OCI-LY7 (cell line): ENCODE measurements at regions not wholly inside any gene's neighbourhood (a gene's known extent, or its start where the extent isn't known, plus 50 kb on each side); places are given as distances from the start of the nearest gene placed in this dataset.

Source experiments
- BruUV-seq: library from RNA; stranded (reverse); fragments of 400-500 nt; replicated peaks from 2 replicates; lab custom pipeline; 2021; lab: Mats Ljungman, UMichigan
- CTCF ChIA-PET: fragments of 300-600 bp; sonication (Branson Sonifier 250); formaldehyde crosslinking; loops from one replicate; lab custom pipeline; 2022; ENCODE audit warnings: antibody characterized with exemption; ENCODE audit not compliant: unreplicated experiment; lab: Charles Lee
- POLR2A ChIA-PET: fragments of 300-600 bp; sonication (Branson Sonifier 250); formaldehyde crosslinking; loops from one replicate; lab custom pipeline; 2022; ENCODE audit warnings: antibody characterized with exemption; lab: Charles Lee
- DNase-seq: peaks from one replicate; pipeline ENCODE4 v3.0.0-alpha.2; 2015; ENCODE audit warnings: low spot score
- H2AFZ ChIP-seq: fragments of 200-600 bp; sonication (generic), shearing (Covaris generic); 2 replicates; pipeline ENCODE4 v1.6.1; 2014; ENCODE audit warnings: mild to moderate bottlenecking, antibody characterized with exemption, low read length, moderate library complexity
- H3K27ac ChIP-seq: fragments of 200-600 bp; sonication (generic); 2 replicates; pipeline ENCODE4 v1.5.1; 2014; ENCODE audit warnings: mixed run types, low read depth, mild to moderate bottlenecking, moderate library complexity, low read length, inconsistent platforms; ENCODE audit not compliant: poor library complexity, severe bottlenecking
- H3K36me3 ChIP-seq: fragments of 200-600 bp; sonication (generic); 2 replicates; pipeline ENCODE4 v1.6.1; 2014; ENCODE audit warnings: mild to moderate bottlenecking, antibody characterized with exemption, low read length, moderate library complexity, mixed read lengths; ENCODE audit not compliant: insufficient read depth
- H3K4me1 ChIP-seq: fragments of 200-600 bp; sonication (generic); 2 replicates; pipeline ENCODE4 v1.5.1; 2014; ENCODE audit warnings: mild to moderate bottlenecking, low read length; ENCODE audit not compliant: insufficient read depth, poor library complexity, severe bottlenecking
- H3K4me2 ChIP-seq: fragments of 200-600 bp; sonication (generic); 2 replicates; pipeline ENCODE4 v1.6.1; 2014; ENCODE audit warnings: mild to moderate bottlenecking, low read length
- H3K4me3 ChIP-seq: fragments of 200-600 bp; sonication (generic); 2 replicates; pipeline ENCODE4 v1.5.1; 2014; ENCODE audit warnings: mild to moderate bottlenecking, low read depth, low read length; ENCODE audit not compliant: poor library complexity, severe bottlenecking
- H3K79me2 ChIP-seq: fragments of 200-600 bp; sonication (generic); 2 replicates; pipeline ENCODE4 v1.6.1; 2016; ENCODE audit warnings: low read depth, mild to moderate bottlenecking, low read length, moderate library complexity, mixed read lengths; ENCODE audit not compliant: insufficient read depth
- H3K9me2 ChIP-seq: fragments of 200-600 bp; sonication (generic); 2 replicates; pipeline ENCODE4 v1.6.1; 2016; ENCODE audit warnings: mild to moderate bottlenecking, low read length, mixed read lengths; ENCODE audit not compliant: insufficient read depth
- H3K9me3 ChIP-seq: fragments of 200-600 bp; sonication (generic); 2 replicates; pipeline ENCODE4 v1.6.1; 2014; ENCODE audit warnings: mild to moderate bottlenecking, mixed run types, low read length, mixed read lengths
- H4K20me1 ChIP-seq: fragments of 200-600 bp; sonication (generic); 2 replicates; pipeline ENCODE4 v1.6.1; 2014; ENCODE audit warnings: mild to moderate bottlenecking, antibody characterized with exemption, low read length, moderate library complexity, mixed read lengths; ENCODE audit not compliant: insufficient read depth
- EZH2phosphoT487 ChIP-seq: fragments of 200-600 bp; sonication (generic); IDR thresholded peaks from 2 replicates; pipeline ENCODE4 v1.6.1; 2018; ENCODE audit warnings: low read depth, borderline replicate concordance, mild to moderate bottlenecking, mixed run types, antibody characterized with exemption, low read length, moderate library complexity, mixed read lengths
- intact Hi-C: fragments of 100-400 bp; cut with micrococcal nuclease; formaldehyde crosslinking; loops from one replicate; pipeline ENCODE4 v1.10.0; 2022; ENCODE audit not compliant: unreplicated experiment
- TF ChIP-seq, protein P1 (sequence below): fragments of 200-600 bp; sonication (generic); conservative IDR thresholded peaks from 2 replicates; pipeline ENCODE4 v1.5.1; 2014; ENCODE audit warnings: mild to moderate bottlenecking, antibody characterized with exemption, low read length, moderate library complexity, mixed read lengths

DNA sequence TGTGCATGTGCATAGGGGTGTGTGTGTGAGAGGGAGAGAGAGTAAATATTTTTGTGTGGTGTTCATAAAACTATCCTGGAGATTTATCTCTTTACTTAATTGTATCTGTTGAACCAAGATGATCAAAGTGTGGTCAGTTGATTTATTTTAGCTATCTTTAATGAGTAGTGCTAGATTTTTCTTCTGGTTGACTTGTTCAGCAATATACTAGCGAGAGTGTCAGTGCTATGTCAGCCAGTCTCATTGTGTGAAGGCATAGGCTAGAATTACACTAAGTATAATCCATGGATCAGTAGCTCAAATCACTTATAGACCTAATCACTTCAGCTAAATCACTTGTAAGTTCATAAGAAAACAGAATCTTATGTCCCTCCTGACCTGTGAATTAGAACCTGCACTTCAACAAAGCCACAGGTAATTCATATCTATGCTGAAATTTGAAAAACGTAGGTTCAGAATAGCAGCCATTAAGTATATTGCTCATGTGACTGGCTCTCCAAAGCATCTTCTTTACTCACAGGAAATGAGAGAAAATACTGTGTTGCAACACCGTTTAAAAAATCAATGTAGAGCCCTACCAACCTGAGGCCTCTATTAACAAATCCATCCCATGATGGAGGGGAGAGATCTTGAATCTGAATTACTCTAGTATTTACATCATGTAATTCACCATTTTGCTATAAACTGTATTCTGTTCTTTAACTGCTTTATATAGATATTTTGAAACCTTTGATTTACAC, 203.1 kb upstream of the ACTBL2 start:
- Histone ChIP-seq H3K36me3 (no peaks in the 10 kb centered on the region), H3K9me2 (no peaks in the 10 kb centered on the region), H3K9me3 (no peaks in the 10 kb centered on the region), H2AFZ (no peak overlapping the region), H3K27ac (no peak overlapping the region), H3K4me1 (no peaks in the 10 kb centered on the region), H4K20me1 (no peaks in the 10 kb centered on the region), H3K4me2 (no peak overlapping the region), H3K79me2 (no peaks in the 10 kb centered on the region), H3K4me3 (no peak overlapping the region)
- intact Hi-C loops = no loop called here
- POLR2A ChIA-PET = interaction anchor here (1.9 kb wide), 1 partner anchor 20 kb away, joined by 11 read pairs; no protein-coding TSS in a partner anchor
- no peak for DNase-seq
- CTCF ChIA-PET = no interaction called here
- no TSS peak for BruUV-seq
- TF ChIP-seq EZH2phosphoT487 = no peak
- TF ChIP-seq, protein P1, sequence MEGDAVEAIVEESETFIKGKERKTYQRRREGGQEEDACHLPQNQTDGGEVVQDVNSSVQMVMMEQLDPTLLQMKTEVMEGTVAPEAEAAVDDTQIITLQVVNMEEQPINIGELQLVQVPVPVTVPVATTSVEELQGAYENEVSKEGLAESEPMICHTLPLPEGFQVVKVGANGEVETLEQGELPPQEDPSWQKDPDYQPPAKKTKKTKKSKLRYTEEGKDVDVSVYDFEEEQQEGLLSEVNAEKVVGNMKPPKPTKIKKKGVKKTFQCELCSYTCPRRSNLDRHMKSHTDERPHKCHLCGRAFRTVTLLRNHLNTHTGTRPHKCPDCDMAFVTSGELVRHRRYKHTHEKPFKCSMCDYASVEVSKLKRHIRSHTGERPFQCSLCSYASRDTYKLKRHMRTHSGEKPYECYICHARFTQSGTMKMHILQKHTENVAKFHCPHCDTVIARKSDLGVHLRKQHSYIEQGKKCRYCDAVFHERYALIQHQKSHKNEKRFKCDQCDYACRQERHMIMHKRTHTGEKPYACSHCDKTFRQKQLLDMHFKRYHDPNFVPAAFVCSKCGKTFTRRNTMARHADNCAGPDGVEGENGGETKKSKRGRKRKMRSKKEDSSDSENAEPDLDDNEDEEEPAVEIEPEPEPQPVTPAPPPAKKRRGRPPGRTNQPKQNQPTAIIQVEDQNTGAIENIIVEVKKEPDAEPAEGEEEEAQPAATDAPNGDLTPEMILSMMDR = no peak

DNA sequence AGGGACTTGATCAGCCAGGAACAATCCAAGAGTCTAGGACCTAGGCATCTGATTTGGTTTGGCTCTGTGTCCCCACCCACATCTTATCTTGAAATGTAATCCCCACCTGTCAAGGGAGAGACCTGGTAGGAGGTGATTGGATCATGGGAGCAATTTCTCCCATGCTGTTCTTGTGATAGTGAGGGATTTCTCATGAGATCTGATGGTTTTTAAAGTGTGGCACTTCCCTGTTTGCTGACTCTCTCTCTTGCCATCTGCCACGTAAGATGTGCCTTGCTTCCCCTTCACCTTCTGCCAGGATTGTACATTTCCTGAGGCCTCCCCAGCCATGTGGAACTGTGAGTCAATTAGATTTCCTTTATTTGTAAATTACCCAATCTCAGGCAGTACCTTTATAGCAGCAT, 201.7 kb upstream of the ACTBL2 start:
- no peaks in the 10 kb centered on the region for H4K20me1 ChIP-seq
- no peaks in the 10 kb centered on the region for H3K79me2 ChIP-seq
- no peak for DNase-seq
- no peak overlapping the region for H3K4me3 ChIP-seq
- H3K4me1 ChIP-seq = no peaks in the 10 kb centered on the region
- ChIA-PET POLR2A (interaction anchor here (1.9 kb wide), 1 partner anchor 21 kb away, joined by 11 read pairs; no protein-coding TSS in a partner anchor), CTCF (interaction anchor here (0.6 kb wide), 1 partner anchor 1362 kb away, joined by 3 read pairs; no protein-coding TSS in a partner anchor)
- no TSS peak for BruUV-seq
- no peak overlapping the region for H2AFZ ChIP-seq
- no peak overlapping the region for H3K4me2 ChIP-seq
- H3K9me2 ChIP-seq = no peaks in the 10 kb centered on the region
- no peaks in the 10 kb centered on the region for H3K9me3 ChIP-seq
- intact Hi-C loops = no loop called here
- TF ChIP-seq EZH2phosphoT487 = no peak
- TF ChIP-seq, protein P1 = no peak
- H3K27ac ChIP-seq = no peak overlapping the region
- H3K36me3 ChIP-seq = no peaks in the 10 kb centered on the region

DNA sequence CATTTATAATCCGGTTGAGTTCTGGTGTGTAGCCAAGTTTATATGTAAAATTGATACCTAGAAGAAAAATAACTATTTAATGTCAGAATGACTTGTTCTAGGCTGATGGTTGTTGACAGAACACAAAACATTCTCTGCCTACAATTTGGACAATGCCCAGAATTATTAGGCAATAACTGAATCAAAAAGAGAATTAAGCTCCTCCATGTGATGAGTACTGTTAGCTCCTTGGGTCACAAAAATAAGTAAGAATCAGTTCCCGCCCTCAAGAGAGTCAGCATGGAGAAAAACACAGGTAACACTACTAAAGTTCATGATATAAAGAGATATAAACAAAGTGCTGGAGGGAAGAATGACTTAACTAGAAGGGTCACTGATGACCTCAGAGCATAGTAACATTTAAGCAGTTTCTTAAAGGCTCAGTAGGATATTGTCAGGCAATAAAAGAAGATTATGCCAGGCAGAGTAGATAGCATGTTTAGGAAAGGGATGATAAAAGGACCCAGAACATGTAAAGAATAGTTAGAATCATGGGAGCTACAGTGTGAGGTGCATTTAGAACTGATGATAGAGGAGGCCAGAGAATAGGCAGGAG, 200.5 kb upstream of the ACTBL2 start:
- no peak overlapping the region for H2AFZ ChIP-seq
- ChIA-PET POLR2A (interaction anchor here (0.8 kb wide), 1 partner anchor 1169 kb away, joined by 3 read pairs; no protein-coding TSS in a partner anchor), CTCF (no interaction called here)
- no TSS peak for BruUV-seq
- no peaks in the 10 kb centered on the region for H3K79me2 ChIP-seq
- TF ChIP-seq EZH2phosphoT487 = no peak
- TF ChIP-seq, protein P1 = no peak
- no peaks in the 10 kb centered on the region for H3K4me1 ChIP-seq
- H3K9me3 ChIP-seq = no peaks in the 10 kb centered on the region
- no peak overlapping the region for H3K4me2 ChIP-seq
- no peaks in the 10 kb centered on the region for H3K36me3 ChIP-seq
- no peak overlapping the region for H3K27ac ChIP-seq
- no peak overlapping the region for H3K4me3 ChIP-seq
- DNase-seq = no peak
- intact Hi-C loops = no loop called here
- no peaks in the 10 kb centered on the region for H4K20me1 ChIP-seq
- H3K9me2 ChIP-seq = no peaks in the 10 kb centered on the region
